ENCODE measurements at regions not wholly inside any gene's neighbourhood (a gene's known extent, or its start where the extent isn't known, plus 50 kb on each side); places are given as distances from the start of the nearest gene placed in this dataset.

DNA sequence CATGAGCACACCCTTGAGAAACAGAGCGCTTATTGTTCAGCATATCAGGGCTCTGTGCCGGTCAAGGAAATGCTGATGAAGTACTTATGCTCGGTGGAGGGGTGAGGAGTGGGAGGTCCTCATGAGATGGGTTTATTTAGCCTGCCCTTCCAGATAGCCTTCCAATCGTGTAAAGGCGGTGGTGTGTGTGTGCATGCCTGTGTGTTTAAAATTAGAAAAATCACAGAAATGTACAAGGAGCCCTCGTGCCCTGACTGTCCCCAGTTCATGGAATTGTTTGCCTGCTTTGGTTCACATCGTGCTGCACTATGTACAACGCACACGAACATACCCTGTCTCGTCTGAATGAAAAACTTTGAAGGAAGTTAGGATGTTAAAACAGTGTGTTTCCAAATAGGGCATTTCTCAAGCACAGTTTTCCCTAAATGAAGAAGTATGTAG, 158.6 kb downstream of the AQP4 start:
- no peak overlapping the region for H3K9ac ChIP-seq (ENCODE audit: insufficient read depth in 1 of 2, low read length in 2 of 2)
- peaks cover 0 to 11% (median 6%) of the 10 kb centered on the region in 5 donors for H3K4me1 ChIP-seq (ENCODE audit: control insufficient read depth in 5 of 5, insufficient read depth in 5 of 5, low read length in 5 of 5)
- no peak overlapping the region for H3K4me3 ChIP-seq
- ATAC-seq (ENCODE audit: insufficient read depth, low FRiP score) (peak; percentile 22), DNase-seq (peak; percentile 66 to 85 (median 74))
- TF ChIP-seq CTCF (IDR thresholded peaks at IDR 0.05; ENCODE audit: control extremely low read depth, extremely low read depth) = no peak
- H3K27me3 ChIP-seq (ENCODE audit: control insufficient read depth in 3 of 3, insufficient read depth in 3 of 3, low read length in 2 of 3) = no peaks in the 10 kb centered on the region
- WGBS, 2 donors = 25 to 32% methylated on average over 10 of the region's 10 CpGs
- H3K9me3 ChIP-seq (ENCODE audit: control insufficient read depth in 4 of 4, insufficient read depth in 3 of 4, low read length in 3 of 4) = no peaks in the 10 kb centered on the region
- no peak overlapping the region for H3K27ac ChIP-seq (ENCODE audit: low read depth in 1 of 2, low read length in 1 of 2)
- H3K36me3 ChIP-seq (ENCODE audit: control insufficient read depth in 4 of 4, insufficient read depth in 4 of 4, low read length in 4 of 4) = no peaks in the 10 kb centered on the region

- Histone ChIP-seq H3K27me3 (ENCODE audit: control insufficient read depth in 3 of 3, insufficient read depth in 3 of 3, low read length in 2 of 3) (no peaks in the 10 kb centered on the region), H3K4me3 (no peak overlapping the region), H3K27ac (ENCODE audit: low read depth in 1 of 2, low read length in 1 of 2) (no peak overlapping the region), H3K36me3 (ENCODE audit: control insufficient read depth in 4 of 4, insufficient read depth in 4 of 4, low read length in 4 of 4) (no peaks in the 10 kb centered on the region), H3K9ac (ENCODE audit: insufficient read depth in 1 of 2, low read length in 2 of 2) (no peak overlapping the region), H3K4me1 (ENCODE audit: control insufficient read depth in 5 of 5, insufficient read depth in 5 of 5, low read length in 5 of 5) (peaks cover 0 to 11% (median 6%) of the 10 kb centered on the region in 5 donors), H3K9me3 (ENCODE audit: control insufficient read depth in 4 of 4, insufficient read depth in 3 of 4, low read length in 3 of 4) (no peaks in the 10 kb centered on the region)
- ATAC-seq (ENCODE audit: insufficient read depth, low FRiP score) (no peak), DNase-seq (no peak)
- no peak for TF ChIP-seq CTCF (IDR thresholded peaks at IDR 0.05; ENCODE audit: control extremely low read depth, extremely low read depth)
Observed at GRCh38 chr18:26705757-26706156, 157.4 kb upstream of the KCTD1 start.

GRCh38 chr18:26703170-26703930, 155.0 kb upstream of the KCTD1 start:
- no peak for TF ChIP-seq CTCF (IDR thresholded peaks at IDR 0.05; ENCODE audit: control extremely low read depth, extremely low read depth)
- no peaks in the 10 kb centered on the region for H3K27me3 ChIP-seq (ENCODE audit: control insufficient read depth in 3 of 3, insufficient read depth in 3 of 3, low read length in 2 of 3)
- no peak overlapping the region for H3K9ac ChIP-seq (ENCODE audit: insufficient read depth in 1 of 2, low read length in 2 of 2)
- ATAC-seq (ENCODE audit: insufficient read depth, low FRiP score) (no peak), DNase-seq (peak in 1 of 3 donors; percentile 20)
- no peak overlapping the region for H3K4me3 ChIP-seq
- peaks cover 0 to 11% (median 0%) of the 10 kb centered on the region in 5 donors for H3K4me1 ChIP-seq (ENCODE audit: control insufficient read depth in 5 of 5, insufficient read depth in 5 of 5, low read length in 5 of 5)
- no peaks in the 10 kb centered on the region for H3K36me3 ChIP-seq (ENCODE audit: control insufficient read depth in 4 of 4, insufficient read depth in 4 of 4, low read length in 4 of 4)
- 71 to 77% methylated on average over 7 of the region's 7 CpGs for WGBS, 2 donors
- no peaks in the 10 kb centered on the region for H3K9me3 ChIP-seq (ENCODE audit: control insufficient read depth in 4 of 4, insufficient read depth in 3 of 4, low read length in 3 of 4)
- no peak overlapping the region for H3K27ac ChIP-seq (ENCODE audit: low read depth in 1 of 2, low read length in 1 of 2)
